ENCODE measurements at regions not wholly inside any gene's neighbourhood (a gene's known extent, or its start where the extent isn't known, plus 50 kb on each side); places are given as distances from the start of the nearest gene placed in this dataset.

- TF ChIP-seq CTCF (conservative IDR thresholded peaks at IDR 0.05): no peak
- H3K27ac ChIP-seq: no peak overlapping the region
Observed at GRCh38 chr3:80234706-80235105, 466.9 kb upstream of the ROBO1 start.

- H3K27ac ChIP-seq: no peak overlapping the region
- TF ChIP-seq CTCF (conservative IDR thresholded peaks at IDR 0.05): no peak
Observed at GRCh38 chr3:80233576-80233975, 465.8 kb upstream of the ROBO1 start.

GRCh38 chr3:80232760-80233159 lies 465.0 kb upstream of the ROBO1 start:
- H3K27ac ChIP-seq: no peak overlapping the region
- no peak for TF ChIP-seq CTCF (conservative IDR thresholded peaks at IDR 0.05)

- no peak for TF ChIP-seq CTCF (conservative IDR thresholded peaks at IDR 0.05)
- H3K27ac ChIP-seq: no peak overlapping the region
Observed at GRCh38 chr3:80230962-80231361, 463.2 kb upstream of the ROBO1 start.

- TF ChIP-seq CTCF (conservative IDR thresholded peaks at IDR 0.05): no peak
Observed at GRCh38 chr3:80227216-80227615, 459.4 kb upstream of the ROBO1 start.

GRCh38 chr3:80215191-80215590 lies 447.4 kb upstream of the ROBO1 start:
- TF ChIP-seq CTCF (conservative IDR thresholded peaks at IDR 0.05): no peak
- H3K27ac ChIP-seq: no peak overlapping the region

More at GRCh38 chr3:80227216-80227615, 459.4 kb upstream of the ROBO1 start:
- H3K27ac ChIP-seq: no peak overlapping the region

- H3K27ac ChIP-seq: no peak overlapping the region
- no peak for TF ChIP-seq CTCF (conservative IDR thresholded peaks at IDR 0.05)
Observed at GRCh38 chr3:80213086-80213485, 445.3 kb upstream of the ROBO1 start.

- no peak overlapping the region for H3K27ac ChIP-seq
- TF ChIP-seq CTCF (conservative IDR thresholded peaks at IDR 0.05): no peak
Observed at GRCh38 chr3:80192936-80193335, 425.1 kb upstream of the ROBO1 start.
